Lung (tissue), 11 donors: ENCODE measurements at regions not wholly inside any gene's neighbourhood (a gene's known extent, or its start where the extent isn't known, plus 50 kb on each side); places are given as distances from the start of the nearest gene placed in this dataset.
A peak's percentile ranks its signal among the peaks of the same experiment; 100 is the strongest.

Source experiments
- ATAC-seq: fragments of 200-7000 bp; cut with Tn5 transposase; one replicate; pipeline ENCODE4 v1.9.1; 2020; ENCODE audit warnings: moderate number of reproducible peaks; ENCODE audit not compliant: insufficient read depth, low FRiP score
- DNase-seq, 3 donors: peaks; one replicate each; pipeline ENCODE4 v3.0.0-alpha.2; 2013 to 2017
- H3K27ac ChIP-seq, 2 donors: one replicate each; pipeline ENCODE4 v1.5.1; 2013; ENCODE audit warnings: mild to moderate bottlenecking in 2 of 2, moderate library complexity in 2 of 2, control low read depth in 1 of 2, inconsistent platforms in 1 of 2, low read depth in 1 of 2, low read length in 1 of 2
- H3K27me3 ChIP-seq, 3 donors: one replicate each; pipeline ENCODE4 v1.5.1; 2013; ENCODE audit warnings: low read length in 2 of 3; ENCODE audit not compliant: control insufficient read depth in 3 of 3, insufficient read depth in 3 of 3
- H3K36me3 ChIP-seq, 4 donors: one replicate each; pipeline ENCODE4 v1.5.1; 2013; ENCODE audit warnings: low read length in 4 of 4, mild to moderate bottlenecking in 1 of 4, moderate library complexity in 1 of 4; ENCODE audit not compliant: control insufficient read depth in 4 of 4, insufficient read depth in 4 of 4
- H3K4me1 ChIP-seq, 5 donors: one replicate each; pipeline ENCODE4 v1.5.1; 2013; ENCODE audit warnings: low read length in 5 of 5, mild to moderate bottlenecking in 2 of 5, moderate library complexity in 1 of 5; ENCODE audit not compliant: control insufficient read depth in 5 of 5, insufficient read depth in 5 of 5
- H3K4me3 ChIP-seq: one replicate; pipeline ENCODE4 v1.5.1; 2013; ENCODE audit warnings: mild to moderate bottlenecking, control low read depth, moderate library complexity
- H3K9ac ChIP-seq, 2 donors: one replicate each; pipeline ENCODE4 v1.5.1; 2013; ENCODE audit warnings: low read length in 2 of 2, control low read depth in 1 of 2; ENCODE audit not compliant: insufficient read depth in 1 of 2
- H3K9me3 ChIP-seq, 4 donors: one replicate each; pipeline ENCODE4 v1.5.1; 2013; ENCODE audit warnings: low read length in 3 of 4, mild to moderate bottlenecking in 1 of 4, moderate library complexity in 1 of 4; ENCODE audit not compliant: control insufficient read depth in 4 of 4, insufficient read depth in 3 of 4
- WGBS, 2 donors: extraction: QIAGEN DNeasy Blood & Tissue Kit; methylation state at CpG; one replicate each; pipeline ENCODE4 v1.1.7; 2013; 5-methylcytosine and 5-hydroxymethylcytosine counted together
- TF ChIP-seq, protein P1 (sequence below): IDR thresholded peaks from 2 replicates; pipeline ENCODE4 v1.5.1; 2012; ENCODE audit warnings: mild to moderate bottlenecking; ENCODE audit errors: control extremely low read depth, extremely low read depth
- donor health status: control.
- donor health status: control.
- donor health status: Bipolar disorder and iron deficiency.
- donor health status: healthy.
- donor health status: DM: yes; HTN: yes; CAD: no.

GRCh38 chr15:70158309-70159000, 60.7 kb upstream of the TLE3 start:
- no peaks in the 10 kb centered on the region for H3K9me3 ChIP-seq
- H3K4me3 ChIP-seq: no peak overlapping the region
- TF ChIP-seq, protein P1, sequence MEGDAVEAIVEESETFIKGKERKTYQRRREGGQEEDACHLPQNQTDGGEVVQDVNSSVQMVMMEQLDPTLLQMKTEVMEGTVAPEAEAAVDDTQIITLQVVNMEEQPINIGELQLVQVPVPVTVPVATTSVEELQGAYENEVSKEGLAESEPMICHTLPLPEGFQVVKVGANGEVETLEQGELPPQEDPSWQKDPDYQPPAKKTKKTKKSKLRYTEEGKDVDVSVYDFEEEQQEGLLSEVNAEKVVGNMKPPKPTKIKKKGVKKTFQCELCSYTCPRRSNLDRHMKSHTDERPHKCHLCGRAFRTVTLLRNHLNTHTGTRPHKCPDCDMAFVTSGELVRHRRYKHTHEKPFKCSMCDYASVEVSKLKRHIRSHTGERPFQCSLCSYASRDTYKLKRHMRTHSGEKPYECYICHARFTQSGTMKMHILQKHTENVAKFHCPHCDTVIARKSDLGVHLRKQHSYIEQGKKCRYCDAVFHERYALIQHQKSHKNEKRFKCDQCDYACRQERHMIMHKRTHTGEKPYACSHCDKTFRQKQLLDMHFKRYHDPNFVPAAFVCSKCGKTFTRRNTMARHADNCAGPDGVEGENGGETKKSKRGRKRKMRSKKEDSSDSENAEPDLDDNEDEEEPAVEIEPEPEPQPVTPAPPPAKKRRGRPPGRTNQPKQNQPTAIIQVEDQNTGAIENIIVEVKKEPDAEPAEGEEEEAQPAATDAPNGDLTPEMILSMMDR: no peak
- H3K9ac ChIP-seq: no peak overlapping the region
- ATAC-seq (no peak), DNase-seq (peak in 1 of 3 donors; percentile 15)
- H3K36me3 ChIP-seq: no peaks in the 10 kb centered on the region
- H3K27me3 ChIP-seq: no peaks in the 10 kb centered on the region
- 95 to 98% methylated on average over 9 of the region's 9 CpGs for WGBS, 2 donors
- H3K27ac ChIP-seq: no peak overlapping the region
- peaks cover 14 to 74% (median 29%) of the 10 kb centered on the region in 5 donors for H3K4me1 ChIP-seq

DNA sequence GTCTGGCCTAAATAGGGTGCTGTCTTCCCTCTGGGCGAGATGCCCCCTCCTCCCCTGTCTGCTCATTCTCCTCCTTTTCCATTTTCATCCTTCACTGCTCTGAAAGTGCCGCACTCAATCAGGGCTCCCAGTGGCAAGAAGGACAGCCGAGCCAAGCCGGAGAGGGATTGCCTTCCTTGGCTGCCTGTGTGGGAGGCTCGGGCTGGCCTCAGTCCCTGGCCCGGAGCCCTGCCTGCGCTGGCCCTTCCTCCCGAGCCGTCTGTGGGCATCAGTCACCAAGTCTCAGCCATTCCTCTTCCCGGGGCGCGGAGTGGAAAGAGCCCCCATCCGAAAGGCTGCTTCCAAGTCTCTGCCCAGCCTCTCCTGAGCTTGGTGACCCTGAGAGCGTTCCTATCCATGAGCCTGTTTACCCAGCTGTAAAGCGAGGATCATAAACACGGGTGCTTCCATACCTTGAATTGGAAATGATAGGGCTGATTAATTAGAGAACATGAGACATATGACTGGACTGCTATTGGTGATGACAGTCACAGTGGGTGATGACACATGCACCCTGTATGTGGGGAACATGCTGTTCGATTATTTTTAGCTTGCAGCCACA, 59.1 kb upstream of the TLE3 start:
- no peak for ATAC-seq
- peaks cover 0 to 3% (median 0%) of the 10 kb centered on the region in 3 donors for H3K27me3 ChIP-seq
- no peak overlapping the region for H3K27ac ChIP-seq
- H3K9ac ChIP-seq: no peak overlapping the region
- H3K36me3 ChIP-seq: no peaks in the 10 kb centered on the region
- H3K4me3 ChIP-seq: no peak overlapping the region
- peaks cover 14 to 77% (median 29%) of the 10 kb centered on the region in 5 donors for H3K4me1 ChIP-seq
- H3K9me3 ChIP-seq: no peaks in the 10 kb centered on the region
- peak; percentile 60 to 77 (median 67) for DNase-seq
- WGBS, 2 donors: 59 to 73% methylated on average over 17 of the region's 17 CpGs
- TF ChIP-seq, protein P1: no peak

GRCh38 chr15:70154718-70155347, 57.1 kb upstream of the TLE3 start:
- peaks cover 0 to 3% (median 0%) of the 10 kb centered on the region in 3 donors for H3K27me3 ChIP-seq
- H3K36me3 ChIP-seq: no peaks in the 10 kb centered on the region
- peak overlapping the region in 1 of 2 donors; percentile 53 for H3K27ac ChIP-seq
- 54 to 59% methylated on average over 12 of the region's 12 CpGs for WGBS, 2 donors
- H3K9me3 ChIP-seq: no peaks in the 10 kb centered on the region
- H3K9ac ChIP-seq: no peak overlapping the region
- H3K4me3 ChIP-seq: no peak overlapping the region
- H3K4me1 ChIP-seq: peaks cover 14 to 64% (median 27%) of the 10 kb centered on the region in 5 donors
- TF ChIP-seq, protein P1: no peak
- DNase-seq (peak; percentile 76 to 87 (median 81)), ATAC-seq (no peak)
